K562 (cell line): ENCODE measurements at regions not wholly inside any gene's neighbourhood (a gene's known extent, or its start where the extent isn't known, plus 50 kb on each side); places are given as distances from the start of the nearest gene placed in this dataset.

Source experiments
- ATAC-seq: fragments of 200-7000 bp; cut with Tn5 transposase; 3 replicates; pipeline ENCODE4 v1.9.1; 2020; ENCODE audit warnings: moderate library complexity
- BruUV-seq: library from RNA; stranded (reverse); fragments of 400-500 nt; replicated peaks from 2 replicates; lab custom pipeline; 2021; lab: Mats Ljungman, UMichigan
- CTCF ChIA-PET: fragments of 300-600 bp; formaldehyde crosslinking; extraction: SDS; loops from one replicate; lab custom pipeline; 2021; ENCODE audit warnings: low intra/inter-chr PET ratio; lab: Yijun Ruan, JAX
- POLR2A ChIA-PET: fragments of 300-600, 350-650 bp; sonication (Branson Sonifier 250); formaldehyde crosslinking; extraction: SDS; loops from one replicate; lab custom pipeline; 2021; ENCODE audit warnings: antibody characterized with exemption, inconsistent platforms; lab: Yijun Ruan, JAX
- DNase-seq, 4 experiments: peaks; one replicate each; pipeline versions ENCODE4 v3.0.0 to v3.0.0-alpha.2; 2011 to 2018; ENCODE audit warnings: low spot score in 3 of 4, mixed read lengths in 3 of 4; ENCODE audit errors: extremely low read depth in 1 of 4
- FAIRE-seq: peaks from 2 replicates; lab custom pipeline; 2011; peaks lifted over from hg19 to GRCh38; lab: Jason Lieb, UNC
- H2AFZ ChIP-seq: 2 replicates; pipeline ENCODE4 v1.6.0; 2011; ENCODE audit warnings: low read depth, low read length, control low read depth, inconsistent platforms
- H3K27ac ChIP-seq: fragments of 200-600 bp; 3 replicates; pipeline ENCODE4 v1.8.0; 2011; ENCODE audit warnings: low read depth, mild to moderate bottlenecking, control low read depth, inconsistent platforms, low read length, moderate library complexity, mixed read lengths; ENCODE audit errors: extremely low read depth
- H3K27me3 ChIP-seq, 2 experiments: fragments of 300-600 bp in 1 of 2; 2 replicates in 1 of 2; 3 replicates in 1 of 2; pipeline versions ENCODE4 v1.6.0 to v1.8.0; 2011; ENCODE audit warnings: inconsistent platforms in 2 of 2, low read length in 2 of 2, mild to moderate bottlenecking in 1 of 2, mixed read lengths in 1 of 2, moderate library complexity in 1 of 2; ENCODE audit not compliant: control insufficient read depth in 2 of 2, insufficient read depth in 2 of 2
- H3K36me3 ChIP-seq: fragments of 300-600 bp; 3 replicates; pipeline ENCODE4 v1.8.0; 2011; ENCODE audit warnings: mild to moderate bottlenecking, low read length, inconsistent platforms; ENCODE audit not compliant: control insufficient read depth, insufficient read depth
- H3K4me1 ChIP-seq, 2 experiments: fragments of 200-600 bp in 1 of 2; replicated peaks in 1 of 2; 2 replicates in 1 of 2; 3 replicates in 1 of 2; pipeline versions ENCODE4 v1.5.1 to v1.8.0; 2011; ENCODE audit warnings: inconsistent platforms in 2 of 2, low read length in 2 of 2, mild to moderate bottlenecking in 1 of 2, mixed read lengths in 1 of 2, moderate library complexity in 1 of 2; ENCODE audit not compliant: control insufficient read depth in 2 of 2, insufficient read depth in 2 of 2
- H3K4me2 ChIP-seq: 2 replicates; pipeline ENCODE4 v1.6.1; 2011; ENCODE audit warnings: low read length, control low read depth, inconsistent platforms, mixed read lengths; ENCODE audit not compliant: insufficient read depth
- H3K4me3 ChIP-seq: fragments of 200-600 bp; sonication (generic), shearing (Covaris generic); 2 replicates; pipeline ENCODE4 v1.5.1; 2016; ENCODE audit warnings: control low read depth, inconsistent platforms
- H3K79me2 ChIP-seq: fragments of 200-600 bp; 3 replicates; pipeline ENCODE4 v1.8.0; 2011; ENCODE audit warnings: low read length, inconsistent platforms; ENCODE audit not compliant: control insufficient read depth, insufficient read depth
- H3K9ac ChIP-seq, 2 experiments: 2 replicates each; pipeline versions ENCODE4 v1.6.0 to v1.6.1; 2011; ENCODE audit warnings: low read depth in 2 of 2, low read length in 2 of 2, control low read depth in 1 of 2, inconsistent platforms in 1 of 2, mild to moderate bottlenecking in 1 of 2, mixed read lengths in 1 of 2; ENCODE audit not compliant: insufficient read depth in 1 of 2
- H3K9me1 ChIP-seq: one replicate; pipeline ENCODE4 v1.6.0; 2011; ENCODE audit warnings: inconsistent platforms, mild to moderate bottlenecking, low read length, moderate library complexity; ENCODE audit not compliant: control insufficient read depth, insufficient read depth
- H3K9me3 ChIP-seq: replicated peaks from 2 replicates; pipeline ENCODE4 v1.5.1; 2011; ENCODE audit warnings: low read depth, low read length, inconsistent platforms; ENCODE audit not compliant: control insufficient read depth, insufficient read depth
- H4K20me1 ChIP-seq: replicated peaks from 2 replicates; pipeline ENCODE4 v1.6.1; 2011; ENCODE audit warnings: low read length, inconsistent platforms, mixed read lengths; ENCODE audit not compliant: control insufficient read depth, insufficient read depth
- FUS ChIP-seq: fragments of 200-400 bp; formaldehyde crosslinking; optimal IDR thresholded peaks from 2 replicates; pipeline ENCODE3; 2017; ENCODE audit warnings: low read depth, low read length
- KLF6 ChIP-seq: fragments of 250-450 bp; sonication (Bioruptor Pico); IDR thresholded peaks from 2 replicates; pipeline ENCODE4 v1.4.0; 2020; ENCODE audit warnings: mild to moderate bottlenecking, moderate library complexity, borderline replicate concordance
- RBFOX2 ChIP-seq: fragments of 200-400 bp; formaldehyde crosslinking; IDR thresholded peaks from 2 replicates; pipeline ENCODE4 v1.6.1; 2017; ENCODE audit warnings: low read depth, mild to moderate bottlenecking, low read length, moderate library complexity
- ZC3H8 ChIP-seq: fragments of 450-650 bp; IDR thresholded peaks from 2 replicates; pipeline ENCODE4 v1.6.1; 2017
- ZNF583 ChIP-seq: fragments of 250-450 bp; sonication (Bioruptor Pico); IDR thresholded peaks from 2 replicates; pipeline ENCODE4 v1.4.0; 2020
- WGBS: fragments of 100-300 bp; shearing (Covaris generic); methylation state at CpG from one replicate; pipeline ENCODE4 v1.1.6; 2016; ENCODE audit warnings: low coverage, mixed read lengths; ENCODE audit not compliant: insufficient coverage; ENCODE audit errors: missing lambda C conversion rate; 5-methylcytosine and 5-hydroxymethylcytosine counted together
- in situ Hi-C: fragments of 300-500 bp; cut with MboI; formaldehyde crosslinking; loops from 4 replicates; pipeline ENCODE4 v1.15.0; 2018; ENCODE audit warnings: inconsistent platforms, mixed read lengths
- intact Hi-C: fragments of 100-400 bp; cut with micrococcal nuclease; formaldehyde crosslinking; loops from 2 replicates; pipeline ENCODE4 v1.14.2; 2022
- TF ChIP-seq, protein P1 (sequence below): fragments of 250-450 bp; sonication (Bioruptor Pico); IDR thresholded peaks from 2 replicates; pipeline ENCODE4 v1.4.0; 2020; ENCODE audit warnings: mild to moderate bottlenecking
- TF ChIP-seq, protein P2 (sequence below): fragments of 450-650 bp; IDR thresholded peaks from 2 replicates; pipeline ENCODE4 v1.6.1; 2016; ENCODE audit warnings: low read depth
- TF ChIP-seq, protein P3 (sequence below): fragments of 250-450 bp; sonication (Bioruptor Pico); IDR thresholded peaks from 2 replicates; pipeline ENCODE4 v1.9.0; 2021; ENCODE audit warnings: mild to moderate bottlenecking, inconsistent platforms

DNA sequence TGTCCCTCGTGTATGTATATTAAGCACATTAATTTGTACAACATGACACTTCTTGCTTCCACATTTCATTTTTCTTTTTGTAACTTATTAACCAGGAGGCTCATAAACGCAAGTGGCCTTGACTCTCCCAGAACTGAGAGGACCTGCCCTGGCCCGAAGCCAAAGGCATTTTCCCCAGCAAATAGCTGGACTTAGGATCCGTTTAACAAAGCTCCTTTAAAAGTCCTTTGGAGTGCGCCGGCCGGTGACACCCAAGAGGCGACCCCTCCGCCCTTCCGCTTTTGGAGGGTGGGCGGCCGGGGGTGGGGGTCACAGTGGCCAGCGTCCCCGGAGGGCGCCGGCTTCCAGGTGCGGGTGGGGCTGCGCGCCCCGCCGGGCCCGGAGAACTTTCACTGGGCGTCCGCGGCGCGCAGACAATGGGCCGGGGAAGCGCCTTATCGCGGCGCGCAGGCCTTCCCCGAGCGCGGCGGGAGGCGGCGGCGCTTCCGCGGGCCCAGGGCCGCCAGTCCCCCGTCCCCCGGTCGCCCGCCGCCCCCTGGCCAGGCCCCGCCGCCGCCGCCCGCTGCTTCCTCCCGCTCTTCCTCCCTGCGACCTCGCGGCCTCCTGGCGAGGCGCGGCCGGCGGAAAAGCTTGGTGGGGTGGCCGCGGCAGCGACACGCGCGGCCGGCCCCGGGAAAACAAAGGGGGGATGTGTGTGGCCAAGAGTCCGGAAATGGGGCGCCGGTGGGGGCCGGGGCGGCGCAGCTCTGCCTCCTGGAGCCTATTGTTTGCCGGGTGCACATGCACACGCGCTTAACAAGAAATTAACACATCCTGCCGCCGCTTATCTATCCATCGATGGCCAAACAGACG, 613.4 kb downstream of the MCTP2 start:
- intact Hi-C loops (no loop called here), in situ Hi-C loops (no loop called here)
- no TSS peak for BruUV-seq
- Histone ChIP-seq H4K20me1 (no peaks in the 10 kb centered on the region), H2AFZ (peak overlapping the region; percentile 89), H3K9me1 (no peaks in the 10 kb centered on the region), H3K27ac (peak overlapping the region; percentile 91), H3K27me3 (no peaks in the 10 kb centered on the region), H3K9ac (peak overlapping the region; percentile 80 to 85), H3K36me3 (no peaks in the 10 kb centered on the region), H3K4me3 (peak overlapping the region; percentile 32), H3K9me3 (peaks cover 8% of the 10 kb centered on the region), H3K4me1 (peaks cover 11 to 20% of the 10 kb centered on the region in 2 experiments; a peak in 3 of 5 replicates), H3K4me2 (peak overlapping the region; percentile 59), H3K79me2 (no peaks in the 10 kb centered on the region)
- DNase-seq (peak; percentile 86 to 92 (median 90)), FAIRE-seq (peak; percentile 82), ATAC-seq (peak; percentile 90)
- CTCF ChIA-PET, result no interaction called here
- POLR2A ChIA-PET, result interaction anchor here (0.6 to 2.6 kb wide), 10 partner anchors 9 to 68 kb away, joined by 3 to 13 read pairs (median 3); no protein-coding TSS in a partner anchor
- 2% methylated on average over 45 of the region's 83 CpGs for WGBS
- TF ChIP-seq, protein P1, sequence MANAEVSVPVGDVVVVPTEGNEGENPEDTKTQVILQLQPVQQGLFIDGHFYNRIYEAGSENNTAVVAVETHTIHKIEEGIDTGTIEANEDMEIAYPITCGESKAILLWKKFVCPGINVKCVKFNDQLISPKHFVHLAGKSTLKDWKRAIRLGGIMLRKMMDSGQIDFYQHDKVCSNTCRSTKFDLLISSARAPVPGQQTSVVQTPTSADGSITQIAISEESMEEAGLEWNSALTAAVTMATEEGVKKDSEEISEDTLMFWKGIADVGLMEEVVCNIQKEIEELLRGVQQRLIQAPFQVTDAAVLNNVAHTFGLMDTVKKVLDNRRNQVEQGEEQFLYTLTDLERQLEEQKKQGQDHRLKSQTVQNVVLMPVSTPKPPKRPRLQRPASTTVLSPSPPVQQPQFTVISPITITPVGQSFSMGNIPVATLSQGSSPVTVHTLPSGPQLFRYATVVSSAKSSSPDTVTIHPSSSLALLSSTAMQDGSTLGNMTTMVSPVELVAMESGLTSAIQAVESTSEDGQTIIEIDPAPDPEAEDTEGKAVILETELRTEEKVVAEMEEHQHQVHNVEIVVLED (CRISPR knock-in tag), result no peak
- TF ChIP-seq, protein P2, sequence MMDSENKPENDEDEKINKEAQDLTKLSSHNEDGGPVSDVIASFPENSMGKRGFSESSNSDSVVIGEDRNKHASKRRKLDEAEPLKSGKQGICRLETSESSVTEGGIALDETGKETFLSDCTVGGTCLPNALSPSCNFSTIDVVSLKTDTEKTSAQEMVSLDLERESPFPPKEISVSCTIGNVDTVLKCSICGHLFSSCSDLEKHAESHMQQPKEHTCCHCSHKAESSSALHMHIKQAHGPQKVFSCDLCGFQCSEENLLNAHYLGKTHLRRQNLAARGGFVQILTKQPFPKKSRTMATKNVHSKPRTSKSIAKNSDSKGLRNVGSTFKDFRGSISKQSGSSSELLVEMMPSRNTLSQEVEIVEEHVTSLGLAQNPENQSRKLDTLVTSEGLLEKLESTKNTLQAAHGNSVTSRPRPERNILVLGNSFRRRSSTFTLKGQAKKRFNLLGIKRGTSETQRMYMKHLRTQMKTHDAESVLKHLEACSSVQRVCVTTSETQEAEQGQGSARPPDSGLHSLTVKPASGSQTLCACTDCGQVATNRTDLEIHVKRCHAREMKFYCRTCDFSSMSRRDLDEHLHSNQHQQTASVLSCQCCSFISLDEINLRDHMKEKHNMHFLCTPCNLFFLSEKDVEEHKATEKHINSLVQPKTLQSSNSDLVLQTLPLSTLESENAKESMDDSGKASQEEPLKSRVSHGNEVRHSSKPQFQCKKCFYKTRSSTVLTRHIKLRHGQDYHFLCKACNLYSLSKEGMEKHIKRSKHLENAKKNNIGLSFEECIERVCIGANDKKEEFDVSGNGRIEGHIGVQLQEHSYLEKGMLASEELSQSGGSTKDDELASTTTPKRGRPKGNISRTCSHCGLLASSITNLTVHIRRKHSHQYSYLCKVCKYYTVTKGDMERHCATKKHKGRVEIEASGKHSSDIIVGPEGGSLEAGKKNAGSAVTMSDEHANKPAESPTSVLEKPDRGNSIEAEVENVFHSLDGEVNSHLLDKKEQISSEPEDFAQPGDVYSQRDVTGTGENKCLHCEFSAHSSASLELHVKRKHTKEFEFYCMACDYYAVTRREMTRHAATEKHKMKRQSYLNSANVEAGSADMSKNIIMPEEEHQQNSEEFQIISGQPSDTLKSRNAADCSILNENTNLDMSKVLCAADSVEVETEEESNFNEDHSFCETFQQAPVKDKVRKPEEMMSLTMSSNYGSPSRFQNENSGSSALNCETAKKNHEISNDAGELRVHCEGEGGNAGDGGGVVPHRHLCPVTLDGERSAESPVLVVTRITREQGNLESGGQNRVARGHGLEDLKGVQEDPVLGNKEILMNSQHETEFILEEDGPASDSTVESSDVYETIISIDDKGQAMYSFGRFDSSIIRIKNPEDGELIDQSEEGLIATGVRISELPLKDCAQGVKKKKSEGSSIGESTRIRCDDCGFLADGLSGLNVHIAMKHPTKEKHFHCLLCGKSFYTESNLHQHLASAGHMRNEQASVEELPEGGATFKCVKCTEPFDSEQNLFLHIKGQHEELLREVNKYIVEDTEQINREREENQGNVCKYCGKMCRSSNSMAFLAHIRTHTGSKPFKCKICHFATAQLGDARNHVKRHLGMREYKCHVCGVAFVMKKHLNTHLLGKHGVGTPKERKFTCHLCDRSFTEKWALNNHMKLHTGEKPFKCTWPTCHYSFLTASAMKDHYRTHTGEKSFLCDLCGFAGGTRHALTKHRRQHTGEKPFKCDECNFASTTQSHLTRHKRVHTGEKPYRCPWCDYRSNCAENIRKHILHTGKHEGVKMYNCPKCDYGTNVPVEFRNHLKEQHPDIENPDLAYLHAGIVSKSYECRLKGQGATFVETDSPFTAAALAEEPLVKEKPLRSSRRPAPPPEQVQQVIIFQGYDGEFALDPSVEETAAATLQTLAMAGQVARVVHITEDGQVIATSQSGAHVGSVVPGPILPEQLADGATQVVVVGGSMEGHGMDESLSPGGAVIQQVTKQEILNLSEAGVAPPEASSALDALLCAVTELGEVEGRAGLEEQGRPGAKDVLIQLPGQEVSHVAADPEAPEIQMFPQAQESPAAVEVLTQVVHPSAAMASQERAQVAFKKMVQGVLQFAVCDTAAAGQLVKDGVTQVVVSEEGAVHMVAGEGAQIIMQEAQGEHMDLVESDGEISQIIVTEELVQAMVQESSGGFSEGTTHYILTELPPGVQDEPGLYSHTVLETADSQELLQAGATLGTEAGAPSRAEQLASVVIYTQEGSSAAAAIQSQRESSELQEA, result no peak
- TF ChIP-seq ZNF583 (CRISPR knock-in tag) (no peak), KLF6 (0 out of 2 replicates have a peak, but pooled peaks have one; percentile 39), ZC3H8 (no peak), FUS (no peak), RBFOX2 (peak; percentile 93)
- TF ChIP-seq, protein P3, sequence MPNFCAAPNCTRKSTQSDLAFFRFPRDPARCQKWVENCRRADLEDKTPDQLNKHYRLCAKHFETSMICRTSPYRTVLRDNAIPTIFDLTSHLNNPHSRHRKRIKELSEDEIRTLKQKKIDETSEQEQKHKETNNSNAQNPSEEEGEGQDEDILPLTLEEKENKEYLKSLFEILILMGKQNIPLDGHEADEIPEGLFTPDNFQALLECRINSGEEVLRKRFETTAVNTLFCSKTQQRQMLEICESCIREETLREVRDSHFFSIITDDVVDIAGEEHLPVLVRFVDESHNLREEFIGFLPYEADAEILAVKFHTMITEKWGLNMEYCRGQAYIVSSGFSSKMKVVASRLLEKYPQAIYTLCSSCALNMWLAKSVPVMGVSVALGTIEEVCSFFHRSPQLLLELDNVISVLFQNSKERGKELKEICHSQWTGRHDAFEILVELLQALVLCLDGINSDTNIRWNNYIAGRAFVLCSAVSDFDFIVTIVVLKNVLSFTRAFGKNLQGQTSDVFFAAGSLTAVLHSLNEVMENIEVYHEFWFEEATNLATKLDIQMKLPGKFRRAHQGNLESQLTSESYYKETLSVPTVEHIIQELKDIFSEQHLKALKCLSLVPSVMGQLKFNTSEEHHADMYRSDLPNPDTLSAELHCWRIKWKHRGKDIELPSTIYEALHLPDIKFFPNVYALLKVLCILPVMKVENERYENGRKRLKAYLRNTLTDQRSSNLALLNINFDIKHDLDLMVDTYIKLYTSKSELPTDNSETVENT (CRISPR knock-in tag), result peak; percentile 68; the same call in 1 of the 2 replicates
